Tibial nerve (tissue), 4 donors: ENCODE measurements at regions not wholly inside any gene's neighbourhood (a gene's known extent, or its start where the extent isn't known, plus 50 kb on each side); places are given as distances from the start of the nearest gene placed in this dataset.

Source experiments
- DNase-seq, 2 donors: peaks; one replicate each; pipeline ENCODE4 v3.0.0-alpha.2; 2019; ENCODE audit warnings: low spot score in 2 of 2
- H3K27ac ChIP-seq, 4 donors: fragments of 200-600 bp; sonication (generic) in 3 of 4; one replicate each; pipeline ENCODE4 v1.5.1; 2017 to 2019; ENCODE audit warnings: mild to moderate bottlenecking in 1 of 4
- H3K27me3 ChIP-seq, 2 donors: fragments of 200-600 bp; sonication (generic) in 1 of 2; one replicate each; pipeline versions ENCODE4 v1.5.1 to v1.6.0; 2017 to 2019
- H3K36me3 ChIP-seq, 3 donors: fragments of 200-600 bp; sonication (generic); one replicate each; pipeline ENCODE4 v1.5.1; 2018 to 2019
- H3K4me1 ChIP-seq, 4 donors: fragments of 200-600 bp; sonication (generic) in 3 of 4; one replicate each; pipeline ENCODE4 v1.5.1; 2017 to 2019
- H3K4me3 ChIP-seq, 4 donors: fragments of 200-600 bp; sonication (generic) in 3 of 4; one replicate each; pipeline ENCODE4 v1.5.1; 2017 to 2019; ENCODE audit warnings: mild to moderate bottlenecking in 1 of 4, moderate library complexity in 1 of 4
- H3K9me3 ChIP-seq, 4 donors: fragments of 200-600 bp; sonication (generic) in 3 of 4; one replicate each; pipeline ENCODE4 v1.5.1; 2017 to 2019
- CTCF ChIP-seq, 5 experiments: fragments of 200-600 bp in 3 of 5; fragments of 450-650 bp in 2 of 5; sonication (generic) in 3 of 5; IDR thresholded peaks; one replicate each; pipeline ENCODE4 v1.5.1; 2016 to 2019; ENCODE audit warnings: antibody characterized with exemption in 5 of 5, mild to moderate bottlenecking in 3 of 5, moderate library complexity in 2 of 5
- EP300 ChIP-seq, 2 donors: sonication (generic); formaldehyde crosslinking; IDR thresholded peaks; one replicate each; pipeline ENCODE4 v1.6.1; 2017; ENCODE audit warnings: antibody characterized with exemption in 2 of 2, mild to moderate bottlenecking in 1 of 2
- POLR2A ChIP-seq, 2 donors: fragments of 450-650 bp; IDR thresholded peaks; one replicate each; pipeline ENCODE4 v1.6.1; 2017; ENCODE audit warnings: antibody characterized with exemption in 2 of 2, mild to moderate bottlenecking in 2 of 2, moderate library complexity in 2 of 2
- WGBS, 2 donors: methylation state at CpG; one replicate each; pipeline ENCODE4 v1.1.5; 2018; 5-methylcytosine and 5-hydroxymethylcytosine counted together

GRCh38 chr13:34303346-34303745 is 485.4 kb downstream of the RFC3 start:
- DNase-seq = no peak
- Histone ChIP-seq H3K9me3 (peaks cover 0 to 20% (median 0%) of the 10 kb centered on the region in 4 donors), H3K36me3 (no peaks in the 10 kb centered on the region), H3K27me3 (no peaks in the 10 kb centered on the region), H3K27ac (no peak overlapping the region), H3K4me3 (no peak overlapping the region), H3K4me1 (no peaks in the 10 kb centered on the region)
- TF ChIP-seq EP300 (IDR thresholded peaks at IDR 0.05) (no peak), POLR2A (IDR thresholded peaks at IDR 0.05) (no peak), CTCF (IDR thresholded peaks at IDR 0.05) (no peak)

- Histone ChIP-seq H3K4me1 (no peaks in the 10 kb centered on the region), H3K27me3 (no peaks in the 10 kb centered on the region), H3K9me3 (peaks cover 0 to 13% (median 0%) of the 10 kb centered on the region in 4 donors), H3K27ac (no peak overlapping the region), H3K4me3 (no peak overlapping the region), H3K36me3 (no peaks in the 10 kb centered on the region)
- 53 to 57% methylated on average over 5 of the region's 5 CpGs for WGBS, 2 donors
- no peak for TF ChIP-seq EP300 (IDR thresholded peaks at IDR 0.05)
- no peak for DNase-seq
Measured at GRCh38 chr13:34307607-34308006, 489.7 kb downstream of the RFC3 start.

GRCh38 chr13:34308725-34309124 is 490.8 kb downstream of the RFC3 start:
- Histone ChIP-seq H3K36me3 (no peaks in the 10 kb centered on the region), H3K27ac (no peak overlapping the region), H3K4me1 (no peaks in the 10 kb centered on the region), H3K4me3 (no peak overlapping the region), H3K9me3 (peaks cover 0 to 2% (median 0%) of the 10 kb centered on the region in 4 donors), H3K27me3 (no peaks in the 10 kb centered on the region)
- 72 to 76% methylated on average over 1 of the region's 1 CpG for WGBS, 2 donors
- no peak for DNase-seq
- TF ChIP-seq EP300 (IDR thresholded peaks at IDR 0.05) (no peak), CTCF (IDR thresholded peaks at IDR 0.05) (no peak), POLR2A (IDR thresholded peaks at IDR 0.05) (no peak)

- Histone ChIP-seq H3K27ac (no peak overlapping the region), H3K36me3 (no peaks in the 10 kb centered on the region), H3K9me3 (no peaks in the 10 kb centered on the region), H3K4me1 (no peaks in the 10 kb centered on the region), H3K4me3 (no peak overlapping the region), H3K27me3 (no peaks in the 10 kb centered on the region)
- WGBS, 2 donors = 93 to 95% methylated on average over 3 of the region's 3 CpGs
- TF ChIP-seq POLR2A (IDR thresholded peaks at IDR 0.05) (no peak), CTCF (IDR thresholded peaks at IDR 0.05) (no peak), EP300 (IDR thresholded peaks at IDR 0.05) (no peak)
- DNase-seq = no peak
Measured at GRCh38 chr13:34310539-34310938, 492.6 kb downstream of the RFC3 start.

- H3K4me1 ChIP-seq = no peaks in the 10 kb centered on the region
- no peaks in the 10 kb centered on the region for H3K27me3 ChIP-seq
- H3K27ac ChIP-seq = no peak overlapping the region
- no peaks in the 10 kb centered on the region for H3K9me3 ChIP-seq
- H3K4me3 ChIP-seq = no peak overlapping the region
- no peaks in the 10 kb centered on the region for H3K36me3 ChIP-seq
- DNase-seq = no peak
- no peak for TF ChIP-seq EP300 (IDR thresholded peaks at IDR 0.05)
- no peak for TF ChIP-seq POLR2A (IDR thresholded peaks at IDR 0.05)
- no peak for TF ChIP-seq CTCF (IDR thresholded peaks at IDR 0.05)
Measured at GRCh38 chr13:34311251-34311650, 493.3 kb downstream of the RFC3 start.

- 84 to 92% methylated on average over 1 of the region's 1 CpG for WGBS, 2 donors
- Histone ChIP-seq H3K36me3 (no peaks in the 10 kb centered on the region), H3K4me1 (no peaks in the 10 kb centered on the region), H3K4me3 (no peak overlapping the region), H3K9me3 (no peaks in the 10 kb centered on the region), H3K27me3 (no peaks in the 10 kb centered on the region), H3K27ac (no peak overlapping the region)
- TF ChIP-seq CTCF (IDR thresholded peaks at IDR 0.05) = no peak
- no peak for TF ChIP-seq EP300 (IDR thresholded peaks at IDR 0.05)
- TF ChIP-seq POLR2A (IDR thresholded peaks at IDR 0.05) = no peak
- no peak for DNase-seq
Measured at GRCh38 chr13:34312578-34312977, 494.6 kb downstream of the RFC3 start.
